ENCODE measurements at regions not wholly inside any gene's neighbourhood (a gene's known extent, or its start where the extent isn't known, plus 50 kb on each side); places are given as distances from the start of the nearest gene placed in this dataset.

DNA sequence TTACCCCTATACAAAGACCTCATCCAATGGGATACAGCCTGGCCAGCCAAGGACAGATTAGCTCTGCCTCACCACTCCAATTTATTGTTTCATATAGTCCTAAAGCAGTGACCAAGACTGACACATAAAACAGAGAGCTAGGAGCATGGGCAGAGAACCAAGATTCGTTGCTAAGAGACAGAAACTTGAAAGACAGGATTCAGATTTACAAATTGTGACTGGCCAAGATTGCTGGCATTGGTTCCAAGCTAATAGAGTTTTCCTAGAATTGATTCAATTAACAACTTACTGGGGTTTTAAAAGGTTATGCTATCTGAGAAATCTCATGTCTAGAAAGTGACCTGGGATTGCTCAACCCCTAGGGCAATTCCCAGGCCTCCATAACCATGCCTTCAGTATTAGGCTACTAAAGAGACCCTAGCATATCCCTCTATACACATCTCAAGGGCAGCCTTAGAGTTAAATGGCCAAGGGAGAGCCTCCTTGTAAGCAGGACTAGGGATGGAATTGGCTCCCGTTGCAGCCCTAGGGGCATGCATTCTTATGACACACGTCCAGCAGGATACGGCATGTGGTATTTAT lies 75.6 kb downstream of the ICOS start:
- intact Hi-C loops (cut with DNase I): no loop called here
- DNase-seq (ENCODE audit: missing footprints) (no peak), ATAC-seq (no peak)

DNA sequence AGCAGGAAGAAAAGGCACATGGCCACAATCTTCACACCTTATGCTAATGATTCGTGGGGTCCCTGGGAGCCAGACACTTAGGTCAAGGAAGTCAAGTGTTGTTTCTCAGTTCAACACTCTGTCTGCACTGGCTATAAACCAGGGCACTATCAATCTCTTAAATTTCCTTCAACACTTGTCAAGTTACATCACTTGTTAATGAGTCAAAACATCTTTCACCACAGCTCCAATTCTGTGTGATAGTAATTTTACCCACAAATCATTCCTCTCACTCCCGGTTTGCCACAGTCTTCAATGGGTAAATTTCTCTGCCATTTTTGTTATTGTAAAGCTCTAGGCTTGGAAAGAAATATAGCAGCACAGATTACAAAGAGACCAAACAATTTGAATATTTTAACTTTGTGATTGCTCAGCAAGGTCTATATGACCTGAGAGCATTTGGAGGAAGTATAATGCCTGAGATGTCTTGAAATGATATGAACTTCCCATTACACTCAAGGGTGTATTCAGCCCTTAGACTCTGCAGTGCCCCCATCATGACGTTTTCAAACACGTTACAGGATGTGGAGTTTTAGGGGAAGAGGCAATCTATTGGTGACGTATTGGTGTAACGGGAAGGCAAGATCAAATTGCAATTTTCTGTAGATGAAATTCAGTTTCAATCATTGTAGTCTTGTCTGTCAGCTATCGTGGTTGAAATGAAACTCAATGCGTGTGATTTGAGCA lies 78.7 kb downstream of the ICOS start:
- DNase-seq (ENCODE audit: missing footprints): no peak
- no peak for ATAC-seq

DNA sequence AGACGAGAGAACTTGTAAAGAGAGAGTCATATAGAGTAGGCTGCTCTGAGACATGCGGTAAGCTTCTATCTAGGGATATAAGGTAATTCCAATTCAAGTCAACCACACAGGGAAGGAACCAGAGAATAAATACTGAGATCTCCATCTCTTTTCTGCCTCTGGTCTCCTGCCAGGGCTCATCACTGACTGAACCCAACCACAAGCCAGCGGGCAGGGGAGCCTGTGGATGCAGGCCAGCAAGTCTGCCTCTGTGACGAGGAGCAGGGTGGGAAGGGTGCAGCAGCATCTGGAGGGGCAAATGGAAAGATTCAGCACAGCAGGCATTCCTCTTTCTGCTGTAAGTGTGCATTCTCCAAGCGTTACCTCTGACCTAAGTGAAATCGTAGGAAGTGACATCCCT lies 82.2 kb downstream of the ICOS start:
- intact Hi-C loops (cut with DNase I): no loop called here
- DNase-seq (ENCODE audit: missing footprints) (no peak), ATAC-seq (no peak)

More for the DNA sequence above, 78.7 kb downstream of the ICOS start:
- intact Hi-C loops (cut with DNase I): no loop called here

DNA sequence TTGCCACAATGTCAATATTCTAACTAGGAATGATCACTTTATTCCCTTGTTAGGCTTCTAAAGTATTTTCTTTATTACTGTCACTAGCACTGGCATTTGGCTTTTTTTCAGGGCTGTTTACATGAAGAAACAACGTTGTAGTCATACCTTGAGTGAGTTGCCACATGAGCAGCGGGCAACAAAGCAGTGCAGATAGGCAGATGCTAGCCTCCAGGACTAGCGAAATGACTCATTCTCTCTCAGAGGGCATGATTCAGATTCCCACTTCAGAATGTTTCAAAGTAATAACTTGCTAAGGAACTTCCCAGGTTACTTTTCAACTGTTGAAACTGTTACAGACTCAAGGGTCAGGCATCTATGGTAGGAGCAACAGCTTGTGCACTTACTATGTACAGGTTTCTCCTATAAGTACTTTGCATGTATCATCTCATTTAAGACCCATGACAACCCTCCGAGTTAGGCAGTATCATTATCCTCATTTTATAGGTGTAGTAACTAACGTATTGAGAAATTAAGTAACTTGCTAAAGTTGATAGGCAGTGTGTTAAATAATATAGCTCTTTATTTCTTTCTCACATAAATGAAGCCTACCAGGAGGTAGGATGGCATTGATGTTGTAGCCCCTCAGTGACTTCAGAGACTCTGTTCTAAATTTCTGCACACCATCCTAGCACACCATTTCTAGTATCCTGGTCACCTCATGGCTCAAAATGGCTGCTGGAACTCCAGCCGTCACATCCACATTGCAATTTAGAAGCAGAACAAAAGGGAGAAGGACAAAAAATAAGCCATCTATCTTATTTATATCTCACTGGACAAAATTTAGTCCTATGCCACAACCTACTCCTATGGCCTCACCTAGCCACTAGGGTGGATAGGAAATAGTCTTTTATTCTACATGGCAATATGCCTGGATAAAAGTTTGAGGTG lies 83.3 kb downstream of the ICOS start:
- ATAC-seq (no peak), DNase-seq (ENCODE audit: missing footprints) (no peak)
- intact Hi-C loops (cut with DNase I): no loop called here

DNA sequence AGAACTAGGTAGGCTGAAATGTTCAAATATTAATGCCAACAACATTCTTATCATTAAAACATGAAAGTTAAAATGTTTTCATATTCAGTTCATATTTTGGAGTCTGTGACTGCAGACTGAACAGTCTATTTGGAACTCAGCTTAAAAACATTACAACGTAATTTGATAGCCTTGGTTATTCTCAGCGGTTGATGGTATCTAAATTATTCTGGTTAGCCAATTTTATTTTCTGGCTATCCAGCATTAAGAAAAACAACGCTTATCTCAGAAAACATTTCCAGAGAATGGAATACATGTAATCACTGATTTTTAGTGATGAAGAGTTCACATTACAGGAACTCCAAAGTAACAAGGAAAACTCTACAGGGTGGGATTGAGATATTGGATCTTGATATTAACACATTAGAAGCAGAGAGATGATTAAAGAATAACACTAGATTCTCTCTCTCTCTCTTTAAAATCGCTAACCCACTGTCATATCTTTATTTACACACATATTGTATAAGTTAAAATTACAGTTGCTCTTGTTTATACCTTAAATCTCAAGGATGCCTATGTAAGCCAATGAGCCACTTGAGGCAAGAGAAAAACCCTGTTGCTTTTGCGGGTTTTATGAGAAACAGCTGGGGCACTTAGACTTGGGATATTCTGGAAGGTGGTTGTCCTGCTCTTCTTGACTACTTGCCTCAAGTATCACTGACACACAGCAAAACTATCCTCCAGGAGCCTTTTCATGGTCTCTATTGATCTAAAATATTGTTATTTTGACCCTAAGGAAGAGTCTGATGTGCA lies 84.9 kb downstream of the ICOS start:
- intact Hi-C loops (cut with DNase I): no loop called here
- no peak for ATAC-seq
- no peak for DNase-seq (ENCODE audit: missing footprints)

DNA sequence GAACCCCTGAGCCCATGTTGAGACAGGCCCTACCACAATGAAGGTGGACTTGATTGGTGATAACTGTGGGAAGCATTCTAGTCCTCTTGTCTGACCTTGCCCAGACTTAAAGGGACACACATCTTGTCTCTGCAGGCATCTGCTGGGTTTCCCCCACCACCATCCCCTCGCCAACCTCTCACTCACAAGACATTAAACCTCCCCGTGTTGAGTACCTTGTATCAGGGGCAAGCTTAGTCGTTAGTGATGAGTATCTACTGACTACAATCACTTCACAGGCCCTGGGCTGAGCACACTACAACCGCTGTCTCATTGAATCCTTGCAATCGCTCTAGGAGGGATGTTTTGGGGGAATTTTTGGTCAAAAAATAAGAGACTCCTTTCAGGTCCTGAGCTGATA lies 86.0 kb downstream of the ICOS start:
- intact Hi-C loops (cut with DNase I): no loop called here
- no peak for DNase-seq (ENCODE audit: missing footprints)
- ATAC-seq: no peak

DNA sequence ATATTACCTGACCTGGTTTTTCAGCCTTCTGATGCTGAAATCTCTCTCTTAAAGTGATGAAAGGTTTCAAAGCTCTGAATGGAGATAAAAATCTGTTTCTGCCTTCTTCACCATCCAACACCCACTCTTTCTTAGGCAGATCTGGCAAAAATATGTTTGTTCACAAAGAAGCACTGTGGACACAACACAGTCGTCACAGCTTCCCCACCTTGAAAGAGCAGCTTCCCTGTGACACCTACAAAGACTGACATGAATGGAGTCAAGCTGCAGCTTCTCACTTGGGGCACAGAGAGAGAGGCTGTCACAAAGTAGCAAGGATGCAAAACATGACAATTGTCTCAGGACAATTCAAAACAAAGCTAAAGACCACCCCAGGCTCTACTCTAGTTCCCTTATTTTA lies 86.5 kb downstream of the ICOS start:
- ATAC-seq: no peak
- intact Hi-C loops (cut with DNase I): no loop called here

DNA sequence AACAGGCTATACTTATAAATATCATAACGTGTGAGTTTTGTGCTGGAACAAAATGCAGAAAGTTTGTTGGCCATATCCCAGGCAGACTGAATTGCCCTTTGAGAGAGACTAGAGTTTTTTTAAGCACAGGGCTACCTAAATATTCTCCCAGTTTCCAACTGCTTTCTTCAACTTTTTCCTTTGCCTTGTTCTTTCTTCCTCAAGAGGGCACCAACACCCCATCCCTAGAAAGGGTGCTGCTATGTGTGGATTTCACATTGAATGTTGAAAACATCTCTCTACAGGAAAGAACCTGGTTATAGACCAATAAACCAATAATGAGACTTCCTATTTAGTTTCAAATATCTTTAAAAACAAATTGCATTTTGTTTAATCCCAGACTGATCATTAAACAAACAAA lies 87.9 kb downstream of the ICOS start:
- intact Hi-C loops (cut with DNase I): no loop called here
- ATAC-seq: no peak
- no peak for DNase-seq (ENCODE audit: missing footprints)

More for the DNA sequence above, 86.5 kb downstream of the ICOS start:
- no peak for DNase-seq (ENCODE audit: missing footprints)

DNA sequence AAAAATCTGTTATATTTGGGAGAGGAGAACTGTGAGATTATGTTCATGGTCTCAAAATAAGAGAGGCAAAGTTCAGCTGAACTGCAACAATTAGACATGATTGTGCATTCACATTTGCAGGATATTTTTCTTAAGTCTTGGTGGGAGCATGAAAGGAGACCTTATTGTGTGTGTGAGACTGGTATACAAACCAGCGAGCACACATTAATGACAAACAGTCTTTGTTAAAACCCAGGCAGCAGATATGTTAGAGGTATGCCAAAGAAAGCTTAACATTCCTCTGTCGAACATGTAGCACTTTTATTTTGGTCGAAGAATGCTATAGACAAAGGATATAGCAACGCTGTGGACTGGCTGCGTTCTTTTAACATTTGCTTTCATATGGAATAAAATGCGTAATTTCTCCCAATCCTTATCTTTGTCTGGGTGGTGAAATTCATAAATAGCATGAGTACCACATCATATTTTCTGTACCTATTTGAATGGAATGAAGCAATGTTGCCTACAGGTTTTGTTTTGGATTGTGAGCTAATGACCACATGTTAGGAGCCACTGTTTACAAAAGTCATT lies 88.4 kb downstream of the ICOS start:
- no peak for DNase-seq (ENCODE audit: missing footprints)
- ATAC-seq: no peak
- intact Hi-C loops (cut with DNase I): no loop called here

DNA sequence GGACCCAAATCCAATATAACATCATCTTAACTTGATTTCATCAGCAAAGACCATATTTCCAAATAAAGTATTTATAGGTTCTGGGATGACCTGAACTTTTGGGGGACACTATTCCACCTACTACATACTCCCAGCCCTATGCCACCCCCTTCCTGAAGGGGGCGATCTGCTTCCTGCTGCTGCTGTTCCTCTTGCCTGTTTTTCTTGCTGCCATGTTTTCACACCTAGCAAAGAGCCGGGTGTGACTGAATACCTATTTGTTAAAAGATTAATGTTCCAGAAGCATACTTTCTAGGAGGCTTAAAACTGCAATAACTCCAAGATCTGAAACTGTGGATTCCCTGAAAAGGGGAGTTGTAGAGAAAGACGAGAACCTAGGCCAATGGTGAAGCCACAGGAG lies 89.7 kb downstream of the ICOS start:
- intact Hi-C loops (cut with DNase I): no loop called here
- no peak for DNase-seq (ENCODE audit: missing footprints)
- ATAC-seq: no peak

DNA sequence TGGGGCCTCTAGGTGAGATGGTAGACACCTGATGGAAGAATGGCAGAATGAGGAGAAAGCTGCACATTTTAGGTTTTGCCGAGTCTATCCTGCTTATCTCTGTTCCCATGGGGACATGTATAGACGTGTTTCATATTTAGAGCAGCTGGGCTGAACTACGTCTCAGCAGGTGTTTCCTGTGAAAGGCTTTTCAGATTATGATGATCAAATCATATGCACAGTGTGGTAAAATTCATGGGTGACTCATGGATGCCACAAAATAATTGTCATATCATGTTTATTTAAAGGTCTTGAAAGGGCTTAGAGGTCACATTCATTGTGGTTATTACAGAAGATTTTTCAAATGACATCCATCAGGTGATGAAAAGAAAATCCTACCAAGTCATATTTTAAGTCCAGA lies 90.5 kb downstream of the ICOS start:
- intact Hi-C loops (cut with DNase I): no loop called here
- ATAC-seq (no peak), DNase-seq (ENCODE audit: missing footprints) (no peak)

DNA sequence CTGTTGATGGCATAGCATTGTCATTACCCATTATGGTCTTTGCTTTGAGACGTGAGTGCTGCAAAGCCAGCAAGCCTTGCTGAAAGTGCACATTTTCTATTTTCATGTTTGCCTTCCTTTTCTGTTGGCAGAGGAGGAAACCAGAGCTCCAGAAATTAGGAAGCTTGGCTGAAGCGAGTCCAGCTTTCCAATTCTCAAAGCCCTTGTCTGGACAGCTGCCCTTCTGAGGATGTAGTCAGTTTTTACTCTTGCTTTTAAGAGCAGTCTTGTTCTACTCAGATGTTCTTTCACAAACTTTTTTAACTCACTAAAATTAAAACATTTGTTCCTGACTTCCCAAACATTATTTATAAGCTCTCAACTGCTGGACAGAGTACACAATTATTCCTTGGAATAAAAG lies 93.8 kb downstream of the ICOS start:
- intact Hi-C loops (cut with DNase I): no loop called here

DNA sequence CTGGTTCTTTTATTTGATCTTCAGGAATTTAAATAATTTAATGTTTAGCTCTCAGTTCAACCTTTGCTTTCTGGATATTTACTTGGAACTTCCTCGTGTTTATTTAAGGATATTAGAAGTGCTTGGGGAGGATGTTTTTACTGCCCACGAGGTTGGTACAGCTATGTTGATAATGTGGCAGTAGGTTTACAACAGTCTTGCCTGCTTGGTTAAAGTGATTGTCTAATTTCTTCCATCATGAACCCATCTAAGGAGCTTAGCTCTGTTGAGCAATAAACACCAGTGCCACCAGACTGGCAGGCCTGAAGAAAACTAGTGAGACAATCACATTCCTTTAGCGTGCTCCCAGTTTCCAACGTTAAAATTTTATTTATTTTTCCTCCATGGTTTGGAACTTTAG lies 94.5 kb downstream of the ICOS start:
- intact Hi-C loops (cut with DNase I): no loop called here
- ATAC-seq: no peak

More for the DNA sequence above, 93.8 kb downstream of the ICOS start:
- ATAC-seq: peak; percentile 60
- DNase-seq (ENCODE audit: missing footprints): no peak

DNA sequence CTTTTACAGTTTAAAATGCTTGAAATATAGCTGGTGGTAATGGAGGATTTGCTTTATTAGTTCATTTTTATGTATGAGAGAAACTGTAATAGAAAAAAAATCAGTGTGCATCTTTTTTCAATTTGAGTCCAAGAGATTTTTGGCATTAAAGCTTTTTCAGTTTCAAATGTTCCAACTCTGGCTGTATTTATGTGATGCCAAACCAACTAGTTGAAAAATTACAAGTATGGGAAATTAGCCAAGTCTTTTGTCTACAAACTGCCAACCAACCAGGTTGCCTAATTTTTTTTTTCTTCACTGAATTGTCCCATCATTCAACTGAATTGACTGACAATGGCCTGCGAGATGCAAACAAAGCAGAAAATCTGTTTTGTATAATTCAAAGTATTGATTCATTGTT lies 95.7 kb downstream of the ICOS start:
- DNase-seq (ENCODE audit: missing footprints): no peak
- intact Hi-C loops (cut with DNase I): no loop called here

More for the DNA sequence above, 94.5 kb downstream of the ICOS start:
- no peak for DNase-seq (ENCODE audit: missing footprints)

DNA sequence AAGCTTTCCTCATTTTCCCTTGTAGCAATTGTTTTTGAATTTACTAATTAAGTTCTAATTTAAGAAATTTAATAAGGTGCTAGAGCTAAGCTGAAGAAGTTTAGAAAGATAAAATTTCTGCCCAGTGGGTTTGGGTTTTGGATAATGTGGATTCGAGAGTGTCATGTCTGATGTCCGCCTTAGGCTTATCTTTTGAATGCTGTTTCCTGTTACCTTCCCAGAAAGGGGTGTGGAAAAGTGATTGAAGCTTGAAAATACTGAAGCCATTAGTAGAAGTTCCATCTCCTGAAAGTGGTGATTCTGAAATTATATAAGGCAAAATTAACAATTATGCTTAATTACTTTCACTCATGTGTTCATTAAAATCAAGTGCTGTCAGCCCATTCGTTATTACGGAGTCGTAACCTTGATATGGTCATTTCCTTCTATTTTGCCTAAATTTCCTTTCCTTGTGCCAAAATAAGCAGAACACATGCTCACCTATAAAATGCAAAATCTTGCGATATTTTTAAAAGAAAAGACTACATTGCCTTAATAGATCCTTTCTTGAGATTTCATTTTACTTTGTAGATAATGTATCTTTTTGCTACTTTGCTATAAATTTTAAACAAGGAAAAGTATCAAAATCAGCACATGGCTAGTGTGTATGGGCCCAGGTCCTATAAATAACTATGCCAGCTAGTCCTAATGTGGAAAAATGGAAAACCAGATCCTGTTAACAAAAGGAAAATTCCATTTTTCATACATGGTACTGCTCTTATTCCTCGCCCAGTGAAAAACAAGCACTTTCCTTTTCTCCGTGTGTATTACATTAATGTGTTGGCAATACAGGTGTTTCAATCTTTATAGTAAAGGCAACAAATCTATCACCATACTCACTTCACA lies 97.3 kb downstream of the ICOS start:
- intact Hi-C loops (cut with DNase I): no loop called here
- no peak for ATAC-seq
- no peak for DNase-seq (ENCODE audit: missing footprints)

More for the DNA sequence above, 95.7 kb downstream of the ICOS start:
- ATAC-seq: no peak

DNA sequence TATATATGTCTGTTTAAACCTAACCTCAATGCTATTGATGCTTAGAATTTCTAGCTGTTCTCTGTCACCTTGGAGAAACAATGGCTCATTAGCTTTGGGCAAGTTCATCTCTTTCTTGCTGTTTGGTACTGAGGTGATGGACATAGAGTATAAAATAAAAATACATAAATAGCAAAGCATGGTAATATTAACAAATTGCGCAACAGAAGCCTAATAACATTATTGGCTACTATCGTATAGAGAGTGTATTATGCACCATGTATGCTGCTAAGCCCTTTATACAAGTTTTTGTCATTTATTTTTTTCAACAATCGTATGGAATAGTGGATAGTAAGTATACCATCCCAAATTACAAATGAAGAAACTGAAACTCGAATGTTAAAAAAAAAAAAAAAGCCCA lies 100.1 kb downstream of the ICOS start:
- DNase-seq (ENCODE audit: missing footprints) (no peak), ATAC-seq (no peak)
- intact Hi-C loops (cut with DNase I): no loop called here

DNA sequence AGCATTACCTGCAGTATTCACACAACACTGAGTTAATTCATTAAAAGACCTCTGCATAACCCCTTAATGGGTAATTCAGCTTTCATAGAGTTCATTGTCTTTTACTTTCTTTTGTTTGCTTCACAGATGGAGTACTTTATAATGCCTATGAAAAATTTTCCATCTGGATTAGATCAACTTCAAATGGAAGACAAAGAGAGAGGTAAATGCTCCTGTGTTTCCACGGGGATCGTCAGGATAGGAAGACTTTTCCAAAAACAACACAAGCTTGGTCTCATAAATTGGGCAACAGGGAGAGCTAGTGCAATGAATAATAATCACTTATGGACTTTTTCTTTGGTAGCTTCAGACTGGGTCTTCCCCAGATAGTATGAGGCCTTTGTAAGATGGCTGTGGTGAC lies 100.7 kb downstream of the ICOS start:
- ATAC-seq (no peak), DNase-seq (ENCODE audit: missing footprints) (no peak)
- intact Hi-C loops (cut with DNase I): no loop called here

DNA sequence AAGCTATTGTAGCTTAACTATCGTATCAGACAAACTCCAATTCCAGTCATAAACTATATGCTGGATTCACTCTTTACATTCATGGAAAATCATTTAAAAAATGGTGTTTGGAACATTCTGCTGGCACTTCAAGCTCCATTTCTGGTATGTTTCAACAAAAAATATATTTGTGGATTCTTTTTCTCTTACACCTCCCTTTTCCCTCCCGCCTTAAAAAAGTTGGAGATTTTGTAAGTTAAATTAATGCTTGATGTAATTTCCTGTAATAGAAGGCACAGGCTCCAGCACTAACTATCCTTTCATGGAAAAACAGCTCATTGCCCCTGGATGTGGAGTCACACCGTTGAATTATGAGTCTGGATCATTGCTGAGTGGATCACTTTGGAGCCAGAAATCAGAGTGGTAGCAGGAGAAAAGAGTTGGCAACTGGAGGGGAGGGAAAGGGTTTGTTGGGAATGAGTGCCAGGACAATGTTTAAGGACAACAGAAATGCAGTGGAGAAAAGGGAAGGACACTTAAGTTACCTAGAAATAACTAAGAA lies 102.8 kb downstream of the ICOS start:
- no peak for ATAC-seq
- intact Hi-C loops (cut with DNase I): no loop called here
- DNase-seq (ENCODE audit: missing footprints): no peak
